Natural killer cell (primary cell): ENCODE measurements at regions not wholly inside any gene's neighbourhood (a gene's known extent, or its start where the extent isn't known, plus 50 kb on each side); places are given as distances from the start of the nearest gene placed in this dataset.

Experiments
- ATAC-seq, 3 donors: fragments of 150-1000 bp in 2 of 3; fragments of 200-7000 bp in 1 of 3; cut with Tn5 transposase; 1 replicate in 1 of 3; 2 replicates in 2 of 3; pipeline ENCODE4 v1.10.0; 2021; ENCODE audit warnings: mild to moderate bottlenecking in 2 of 3, moderate library complexity in 2 of 3
- DNase-seq, 2 donors: peaks; one replicate each; pipeline versions ENCODE4 v3.0.0 to v3.0.0-alpha.2; 2013 to 2021; ENCODE audit warnings: mixed read lengths in 1 of 2
- H3K27ac ChIP-seq: one replicate; pipeline ENCODE4 v1.5.1; 2013; ENCODE audit warnings: mild to moderate bottlenecking, low read length
- H3K27me3 ChIP-seq: one replicate; pipeline ENCODE4 v1.6.1; 2013; ENCODE audit warnings: low read length; ENCODE audit not compliant: control insufficient read depth, insufficient read depth
- H3K36me3 ChIP-seq: one replicate; pipeline ENCODE4 v1.6.1; 2013; ENCODE audit warnings: low read length; ENCODE audit not compliant: control insufficient read depth, insufficient read depth
- H3K4me1 ChIP-seq: one replicate; pipeline ENCODE4 v1.6.1; 2013; ENCODE audit warnings: low read length; ENCODE audit not compliant: control insufficient read depth, insufficient read depth
- H3K4me3 ChIP-seq: one replicate; pipeline ENCODE4 v1.5.1; 2013; ENCODE audit warnings: low read length
- H3K9me3 ChIP-seq: one replicate; pipeline ENCODE4 v1.6.1; 2013; ENCODE audit warnings: low read length; ENCODE audit not compliant: control insufficient read depth, insufficient read depth
- H3K27ac Mint-ChIP-seq, 2 donors: one replicate each; pipeline ENCODE4 v1.8.0; 2022; ENCODE audit warnings: mild to moderate bottlenecking in 2 of 2, mixed read lengths in 2 of 2, moderate library complexity in 1 of 2
- H3K27me3 Mint-ChIP-seq, 2 donors: one replicate each; pipeline ENCODE4 v1.8.0; 2022; ENCODE audit warnings: low read depth in 2 of 2, mixed read lengths in 2 of 2
- H3K36me3 Mint-ChIP-seq: one replicate; pipeline ENCODE4 v1.8.0; 2022; ENCODE audit warnings: mixed read lengths
- H3K4me1 Mint-ChIP-seq, 2 donors: one replicate each; pipeline ENCODE4 v1.8.0; 2022; ENCODE audit warnings: mixed read lengths in 2 of 2
- H3K4me3 Mint-ChIP-seq: one replicate; pipeline ENCODE4 v1.8.0; 2022; ENCODE audit warnings: mild to moderate bottlenecking, moderate library complexity, mixed read lengths
- H3K9me3 Mint-ChIP-seq, 2 donors: one replicate each; pipeline ENCODE4 v1.8.0; 2022; ENCODE audit warnings: mixed read lengths in 2 of 2
- CTCF ChIP-seq: fragments of 200-600 bp; IDR thresholded peaks from one replicate; pipeline ENCODE4 v1.8.0; 2022; ENCODE audit warnings: antibody characterized with exemption
- WGBS: methylation state at CpG from one replicate; pipeline ENCODE4 v1.1.7; 2013; ENCODE audit warnings: missing lambda C conversion rate; ENCODE audit not compliant: insufficient coverage; 5-methylcytosine and 5-hydroxymethylcytosine counted together
- intact Hi-C: fragments of 100-400 bp; cut with micrococcal nuclease; formaldehyde crosslinking; loops from one replicate; pipeline ENCODE4 v1.14.2; 2022

GRCh38 chr1:109814223-109814622, 50.5 kb upstream of the EPS8L3 start:
- DNase-seq, result no peak
- intact Hi-C loops, result no loop called here
- H3K4me3 Mint-ChIP-seq, result no peak overlapping the region
- peaks cover 2 to 4% of the 10 kb centered on the region in 2 donors for H3K9me3 Mint-ChIP-seq
- no peaks in the 10 kb centered on the region for H3K36me3 Mint-ChIP-seq
- TF ChIP-seq CTCF, result no peak
- WGBS, result 100% methylated on average over 3 of the region's 5 CpGs
- Histone ChIP-seq H3K27me3 (no peaks in the 10 kb centered on the region), H3K27ac (no peak overlapping the region), H3K4me3 (no peak overlapping the region), H3K36me3 (no peaks in the 10 kb centered on the region), H3K4me1 (no peaks in the 10 kb centered on the region), H3K9me3 (peaks cover 6% of the 10 kb centered on the region)
- no peak for ATAC-seq
- H3K4me1 Mint-ChIP-seq, result no peaks in the 10 kb centered on the region
- peaks cover 5 to 12% of the 10 kb centered on the region in 2 donors for H3K27me3 Mint-ChIP-seq
- H3K27ac Mint-ChIP-seq, result no peak overlapping the region
